ENCODE measurements at regions not wholly inside any gene's neighbourhood (a gene's known extent, or its start where the extent isn't known, plus 50 kb on each side); places are given as distances from the start of the nearest gene placed in this dataset.
"Not testable (repeated sequence)": the region's sequence is repeated elsewhere in the genome, so short reads cannot be mapped to it uniquely, and the experiment has no call there.

DNA sequence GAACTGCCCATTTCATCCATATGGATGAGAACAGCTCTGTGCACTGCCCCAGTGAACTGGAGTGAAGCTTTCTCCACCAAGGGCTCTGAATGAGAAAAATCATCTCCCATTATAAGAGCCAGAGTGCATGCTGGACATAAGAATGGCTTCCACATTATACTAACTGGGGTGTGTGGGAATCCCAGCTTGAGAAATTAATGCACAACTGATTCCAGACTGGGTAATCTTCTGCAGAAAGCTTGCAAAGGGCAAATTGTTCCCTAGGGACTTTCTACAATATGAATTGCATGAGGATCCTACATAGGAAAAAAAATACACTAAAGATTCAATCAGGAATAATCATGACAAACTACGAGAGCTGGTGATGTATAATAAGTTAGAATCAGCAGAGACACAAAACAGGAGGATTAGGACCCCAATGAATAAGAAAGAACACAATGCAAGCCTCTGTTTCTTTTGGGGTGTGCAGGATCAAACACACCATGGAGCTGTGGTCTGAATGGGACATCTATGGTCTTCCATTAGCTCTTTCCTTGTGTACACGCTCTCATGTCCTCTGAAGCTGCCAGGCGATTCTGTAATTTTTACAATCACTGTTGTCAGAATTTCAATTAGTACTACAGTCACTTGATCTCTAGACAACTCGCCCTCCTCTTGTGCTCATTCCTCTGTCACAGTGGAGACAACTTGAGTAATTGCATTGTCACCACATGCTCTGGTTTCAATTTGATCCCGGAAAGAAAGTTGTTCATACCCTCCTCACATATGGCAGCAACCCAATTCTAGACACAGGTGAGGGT, 1327.4 kb downstream of the GATA3 start:
- Histone ChIP-seq H3K27me3 (replicated peaks; ENCODE audit: insufficient read depth) (no peaks in the 10 kb centered on the region), H3K27ac (no peak overlapping the region), H3K36me3 (no peaks in the 10 kb centered on the region), H3K9me3 (no peaks in the 10 kb centered on the region), H3K4me1 (replicated peaks) (no peaks in the 10 kb centered on the region), H3K4me3 (no peak overlapping the region)
- TF ChIP-seq POLR2A (IDR thresholded peaks at IDR 0.05) (no peak), CTCF (IDR thresholded peaks at IDR 0.05) (no peak), POLR2AphosphoS5 (IDR thresholded peaks at IDR 0.05) (no peak)
- intact Hi-C loops (cut with DNase I): no loop called here
- no peak for DNase-seq (ENCODE audit: low spot score)
- WGBS: 52% methylated on average over 5 of the region's 5 CpGs

- Histone ChIP-seq H3K4me1 (replicated peaks) (no peaks in the 10 kb centered on the region), H3K4me3 (no peak overlapping the region), H3K36me3 (no peaks in the 10 kb centered on the region), H3K9me3 (no peaks in the 10 kb centered on the region), H3K27ac (no peak overlapping the region), H3K27me3 (replicated peaks; ENCODE audit: insufficient read depth) (no peaks in the 10 kb centered on the region)
- TF ChIP-seq POLR2A (IDR thresholded peaks at IDR 0.05) (no peak), CTCF (IDR thresholded peaks at IDR 0.05) (no peak), POLR2AphosphoS5 (IDR thresholded peaks at IDR 0.05) (no peak)
- intact Hi-C loops (cut with DNase I): no loop called here
- DNase-seq (ENCODE audit: low spot score): no peak
- WGBS: 73% methylated on average over 3 of the region's 3 CpGs
These were observed 1328.0 kb downstream of the GATA3 start for GRCh38 chr10:9382533-9382866.

DNA sequence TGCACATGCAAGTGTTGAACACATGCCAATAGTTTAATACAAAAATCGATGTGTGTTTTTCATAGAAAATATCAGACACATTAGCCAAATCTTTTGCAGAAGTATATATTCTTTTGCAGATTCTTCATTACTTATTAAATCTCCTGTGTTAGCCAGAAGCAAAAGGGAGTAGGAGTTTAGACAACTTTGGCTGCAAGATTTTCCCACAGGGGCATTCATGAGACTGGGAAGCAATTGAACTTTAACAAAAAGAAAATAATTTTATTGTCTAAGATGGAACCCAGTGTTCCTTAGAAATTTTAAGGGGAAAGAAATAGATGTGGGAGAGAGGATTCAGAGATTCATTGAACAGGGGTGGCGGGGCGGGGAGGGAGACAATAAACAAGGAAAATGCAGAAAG, 1336.0 kb downstream of the GATA3 start:
- H3K27ac ChIP-seq: no peak overlapping the region
- no peaks in the 10 kb centered on the region for H3K36me3 ChIP-seq
- DNase-seq (ENCODE audit: low spot score): no peak
- no peaks in the 10 kb centered on the region for H3K9me3 ChIP-seq
- TF ChIP-seq POLR2AphosphoS5 (IDR thresholded peaks at IDR 0.05) (no peak), CTCF (IDR thresholded peaks at IDR 0.05) (no peak), POLR2A (IDR thresholded peaks at IDR 0.05) (no peak)
- WGBS: 87% methylated on average over 3 of the region's 3 CpGs
- H3K4me3 ChIP-seq: no peak overlapping the region
- H3K27me3 ChIP-seq (replicated peaks; ENCODE audit: insufficient read depth): no peaks in the 10 kb centered on the region
- no peaks in the 10 kb centered on the region for H3K4me1 ChIP-seq (replicated peaks)
- intact Hi-C loops (cut with DNase I): no loop called here

DNA sequence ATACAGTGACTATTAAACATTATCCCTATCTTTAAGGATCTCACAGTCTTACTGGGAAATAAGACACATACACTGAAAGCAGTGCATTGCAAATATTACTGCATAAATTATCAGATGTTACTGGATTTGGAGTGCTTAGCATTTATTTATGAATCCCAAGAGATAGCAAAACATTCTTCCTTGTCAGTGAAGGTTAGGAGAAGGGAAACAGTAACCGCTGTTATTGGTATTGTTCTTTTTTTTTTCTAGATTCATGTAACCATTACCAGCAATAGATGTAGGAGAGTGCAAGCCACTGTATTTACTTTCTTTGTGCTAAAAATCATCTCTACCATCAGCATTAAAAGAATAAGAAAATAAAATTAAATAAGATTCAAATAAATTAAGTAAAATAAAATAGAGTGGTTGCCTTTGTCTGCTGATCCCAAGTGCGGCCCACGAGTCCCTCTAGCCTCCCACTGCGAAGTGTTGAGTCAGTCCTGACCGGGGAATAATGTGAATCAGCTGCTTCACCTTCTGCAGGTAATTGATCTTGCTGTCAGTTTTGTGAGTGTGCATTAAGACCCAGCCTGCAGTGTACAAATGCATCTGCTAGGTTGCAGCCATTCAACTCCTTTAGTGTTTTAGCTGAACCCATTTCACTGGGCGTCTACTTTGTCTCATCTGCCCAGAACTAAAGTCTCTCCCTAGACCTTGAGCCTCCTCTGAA, 1344.9 kb downstream of the GATA3 start:
- TF ChIP-seq POLR2A (IDR thresholded peaks at IDR 0.05) (no peak), POLR2AphosphoS5 (IDR thresholded peaks at IDR 0.05) (no peak), CTCF (IDR thresholded peaks at IDR 0.05) (no peak)

GRCh38 chr10:9402067-9402466, 1347.6 kb downstream of the GATA3 start:
- WGBS: 91% methylated on average over 11 of the region's 11 CpGs
- H3K4me1 ChIP-seq (replicated peaks); intact Hi-C loops (cut with DNase I): not testable (repeated sequence)

More for the DNA sequence above, 1344.9 kb downstream of the GATA3 start:
- H3K4me3 ChIP-seq: no peak overlapping the region
- H3K36me3 ChIP-seq: no peaks in the 10 kb centered on the region
- intact Hi-C loops (cut with DNase I): no loop called here
- H3K4me1 ChIP-seq (replicated peaks): no peaks in the 10 kb centered on the region
- 76% methylated on average over 6 of the region's 6 CpGs for WGBS
- H3K9me3 ChIP-seq: no peaks in the 10 kb centered on the region
- no peaks in the 10 kb centered on the region for H3K27me3 ChIP-seq (replicated peaks; ENCODE audit: insufficient read depth)
- no peak for DNase-seq (ENCODE audit: low spot score)
- H3K27ac ChIP-seq: no peak overlapping the region

DNA sequence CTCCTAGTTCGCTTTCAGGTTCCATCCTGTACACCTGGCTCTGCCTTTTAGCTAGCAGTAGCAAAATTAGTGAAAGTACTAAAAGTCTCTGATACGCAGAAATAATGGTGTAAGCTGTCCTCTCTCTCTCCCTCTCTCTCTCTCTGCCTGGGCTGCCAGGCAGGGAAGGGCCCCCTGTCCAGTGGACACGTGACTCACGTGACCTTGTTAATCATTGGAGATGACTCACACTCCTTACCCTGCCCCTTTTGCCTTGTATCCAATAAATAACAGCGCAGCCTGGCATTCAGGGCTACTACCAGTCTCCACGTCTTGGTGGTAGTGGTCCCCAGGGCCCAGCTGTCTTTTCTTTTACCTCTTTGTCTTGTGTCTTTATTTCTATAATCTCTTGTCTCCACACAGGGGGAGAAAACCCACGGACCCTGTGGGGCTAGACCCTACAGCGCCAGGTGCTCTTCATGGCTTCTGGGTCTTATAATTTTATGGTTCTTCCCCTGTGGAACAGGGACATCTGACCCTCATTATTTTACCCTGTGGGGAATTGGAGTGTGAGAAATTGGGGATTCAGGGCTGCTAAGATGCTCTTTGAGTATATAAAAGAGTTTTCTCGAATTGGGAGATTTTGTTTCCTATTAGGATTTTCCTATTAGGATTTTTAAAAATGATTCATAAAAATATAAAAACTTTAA, 1348.2 kb downstream of the GATA3 start:
- H3K36me3 ChIP-seq; H3K9me3 ChIP-seq; H3K27ac ChIP-seq; H3K27me3 ChIP-seq (replicated peaks; ENCODE audit: insufficient read depth); H3K4me3 ChIP-seq; DNase-seq (ENCODE audit: low spot score); intact Hi-C loops (cut with DNase I); H3K4me1 ChIP-seq (replicated peaks): not testable (repeated sequence)
- WGBS: 76% methylated on average over 9 of the region's 9 CpGs

More at GRCh38 chr10:9402067-9402466, 1347.6 kb downstream of the GATA3 start:
- not testable (repeated sequence) for DNase-seq (ENCODE audit: low spot score); H3K36me3 ChIP-seq; H3K9me3 ChIP-seq; H3K27ac ChIP-seq; H3K27me3 ChIP-seq (replicated peaks; ENCODE audit: insufficient read depth); H3K4me3 ChIP-seq

- DNase-seq (ENCODE audit: low spot score); H3K27ac ChIP-seq; H3K27me3 ChIP-seq (replicated peaks; ENCODE audit: insufficient read depth); H3K9me3 ChIP-seq; H3K36me3 ChIP-seq; H3K4me1 ChIP-seq (replicated peaks); H3K4me3 ChIP-seq; intact Hi-C loops (cut with DNase I): not testable (repeated sequence)
- WGBS: 93% methylated on average over 29 of the region's 29 CpGs
These were observed 1352.7 kb downstream of the GATA3 start for GRCh38 chr10:9407201-9407600.
